HG02943 (cell line): ENCODE measurements at regions not wholly inside any gene's neighbourhood (a gene's known extent, or its start where the extent isn't known, plus 50 kb on each side); places are given as distances from the start of the nearest gene placed in this dataset.
"Not testable (repeated sequence)": the region's sequence is repeated elsewhere in the genome, so short reads cannot be mapped to it uniquely, and the experiment has no call there.

Experiments used
- ATAC-seq: cut with Tn5 transposase; IDR thresholded peaks from one replicate; pipeline ENCODE4 v1.9.1; 2021; ENCODE audit warnings: mild to moderate bottlenecking, low read depth, moderate library complexity; ENCODE audit not compliant: unreplicated experiment

DNA sequence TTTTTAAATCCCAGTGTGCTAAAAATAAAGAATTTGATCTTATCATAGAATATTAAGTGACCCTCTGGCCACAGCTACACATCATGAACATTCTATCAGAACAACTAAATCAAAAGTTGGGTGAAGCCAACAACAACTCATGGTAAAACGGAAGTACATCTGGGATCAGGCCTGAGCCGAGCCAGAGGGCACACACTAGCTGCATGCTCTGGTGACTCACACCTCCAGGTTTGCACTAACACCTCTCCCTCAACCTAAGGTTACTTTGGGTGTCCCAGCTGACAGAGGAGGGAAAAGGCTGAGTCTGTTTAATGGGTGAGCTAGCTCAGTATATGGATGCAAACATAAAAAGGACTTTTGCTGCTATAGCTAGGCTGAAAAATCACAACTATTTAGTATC lies 281.6 kb downstream of the HGF start:
- ATAC-seq = no peak

DNA sequence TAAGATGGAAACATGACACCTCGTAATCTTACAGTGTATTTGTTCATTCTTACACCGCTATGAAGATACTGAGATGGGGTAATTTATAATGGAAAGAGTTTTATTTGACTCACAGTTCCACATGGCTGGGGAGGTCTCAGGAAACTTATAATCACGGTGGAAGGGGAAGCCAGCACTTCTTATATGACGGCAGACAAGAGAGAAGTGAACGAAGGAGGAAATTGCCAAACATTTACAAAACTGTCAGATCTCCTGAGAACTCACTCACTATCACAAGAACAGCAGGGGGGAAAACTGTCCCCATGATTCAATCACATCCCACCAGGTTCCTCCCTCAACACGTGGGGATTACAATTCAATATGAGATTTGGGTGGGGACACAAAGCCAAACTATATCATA lies 282.3 kb downstream of the HGF start:
- ATAC-seq = no peak

GRCh38 chr7:81484261-81484660 lies 285.6 kb downstream of the HGF start:
- no peak for ATAC-seq

- ATAC-seq = peak; percentile 75
These were observed 287.2 kb downstream of the HGF start for GRCh38 chr7:81482600-81483186.

GRCh38 chr7:81478664-81479063 lies 291.2 kb downstream of the HGF start:
- ATAC-seq = no peak

- not testable (repeated sequence) for ATAC-seq
These were observed 291.6 kb downstream of the HGF start for GRCh38 chr7:81478201-81478600.

DNA sequence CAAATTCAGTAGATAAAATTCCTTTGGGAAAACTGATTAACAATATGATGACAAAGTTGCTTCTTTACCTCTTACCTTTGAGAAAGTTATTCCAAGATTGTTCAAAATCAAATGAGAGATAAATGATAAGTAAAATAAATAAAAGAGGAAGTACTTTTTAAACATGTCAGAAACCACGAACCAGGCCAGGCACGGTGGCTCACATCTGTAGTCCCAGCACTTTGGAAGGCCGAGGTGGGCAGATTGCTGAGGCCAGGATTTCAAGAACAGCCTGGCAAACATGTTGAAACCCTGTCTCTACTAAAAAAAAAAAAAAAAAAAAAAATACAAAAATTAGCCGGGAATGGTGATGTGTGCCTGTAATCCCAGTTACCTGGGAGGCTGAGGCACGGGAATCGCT lies 296.6 kb downstream of the HGF start:
- no peak for ATAC-seq

GRCh38 chr7:81470724-81471379 lies 299.0 kb downstream of the HGF start:
- ATAC-seq = no peak

DNA sequence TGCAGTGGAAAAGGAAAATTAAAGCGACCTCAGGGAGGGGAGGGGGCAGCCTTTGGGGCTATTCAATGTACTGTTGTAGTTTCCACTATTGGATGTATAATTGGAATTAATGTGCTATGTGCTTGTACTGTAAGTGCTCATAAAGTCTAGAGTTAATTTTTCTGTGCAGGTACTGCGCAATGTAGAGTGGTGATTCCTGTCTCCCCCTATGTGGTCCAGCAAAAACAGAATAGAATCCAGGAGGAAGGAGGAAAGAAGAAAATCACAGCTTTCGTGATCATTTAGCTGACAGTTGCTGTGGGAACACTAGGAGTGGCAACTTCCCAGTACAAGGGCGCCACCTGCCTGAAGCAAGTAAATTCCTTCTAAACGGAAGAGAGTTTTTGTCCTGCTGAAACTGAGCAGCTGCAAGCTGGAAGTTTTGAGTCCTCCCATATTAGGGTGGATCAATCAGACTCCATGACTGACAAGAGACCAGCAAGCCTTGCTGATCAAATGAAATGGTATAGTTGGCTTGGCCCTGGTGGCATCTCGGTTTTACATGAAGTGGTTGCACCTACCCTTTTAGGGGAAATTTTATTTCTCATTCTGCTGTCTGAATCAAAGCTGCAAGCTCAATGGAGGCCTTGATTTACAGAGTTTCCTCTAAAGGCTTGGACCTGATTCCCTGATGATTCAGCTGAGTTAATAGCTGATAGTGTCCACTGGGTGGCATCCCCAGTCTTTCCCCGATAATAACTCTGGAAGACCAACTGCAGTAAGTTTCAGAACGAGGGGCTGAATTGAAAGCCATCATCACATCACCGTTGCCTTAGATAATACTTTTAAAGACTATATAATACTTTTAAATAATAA lies 299.8 kb downstream of the HGF start:
- no peak for ATAC-seq

DNA sequence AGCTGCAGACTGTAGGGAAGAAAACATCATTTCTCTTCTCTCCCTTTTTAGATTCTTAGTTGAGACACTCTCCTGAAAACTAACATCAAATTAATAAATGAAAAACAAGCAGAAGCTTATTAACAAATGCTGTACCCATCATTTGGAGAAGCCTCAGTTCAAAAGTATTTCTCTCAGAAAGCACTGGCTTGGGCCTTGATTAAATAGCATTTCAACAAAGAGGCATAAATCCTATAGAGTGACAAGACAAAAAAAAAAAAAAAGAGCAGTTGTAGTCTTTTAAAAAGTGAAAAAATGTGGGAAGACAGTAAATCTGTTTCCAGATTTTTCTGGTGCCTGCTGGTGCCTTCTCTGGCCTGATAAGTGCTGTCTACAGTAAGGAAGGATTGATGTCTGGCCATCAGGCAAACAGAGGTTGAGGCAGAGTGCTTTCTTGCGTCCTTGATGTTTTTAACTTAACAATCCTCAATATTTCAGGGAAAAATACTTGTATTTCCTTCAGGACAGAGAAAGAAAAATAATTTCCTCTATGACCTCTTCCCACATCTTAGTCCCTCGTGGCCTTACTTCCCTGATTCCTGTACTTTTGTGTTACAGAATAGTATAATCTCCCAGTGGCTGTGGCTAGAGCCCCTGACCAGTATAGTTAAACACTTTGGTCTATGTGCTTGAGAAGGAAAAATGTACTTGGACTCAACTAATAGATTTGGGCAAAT lies 300.5 kb downstream of the HGF start:
- no peak for ATAC-seq

- no peak for ATAC-seq
These were observed 301.3 kb downstream of the HGF start for GRCh38 chr7:81468526-81468925.

GRCh38 chr7:81467964-81468363 lies 301.9 kb downstream of the HGF start:
- no peak for ATAC-seq

GRCh38 chr7:81462672-81463071 lies 307.2 kb downstream of the HGF start:
- no peak for ATAC-seq

DNA sequence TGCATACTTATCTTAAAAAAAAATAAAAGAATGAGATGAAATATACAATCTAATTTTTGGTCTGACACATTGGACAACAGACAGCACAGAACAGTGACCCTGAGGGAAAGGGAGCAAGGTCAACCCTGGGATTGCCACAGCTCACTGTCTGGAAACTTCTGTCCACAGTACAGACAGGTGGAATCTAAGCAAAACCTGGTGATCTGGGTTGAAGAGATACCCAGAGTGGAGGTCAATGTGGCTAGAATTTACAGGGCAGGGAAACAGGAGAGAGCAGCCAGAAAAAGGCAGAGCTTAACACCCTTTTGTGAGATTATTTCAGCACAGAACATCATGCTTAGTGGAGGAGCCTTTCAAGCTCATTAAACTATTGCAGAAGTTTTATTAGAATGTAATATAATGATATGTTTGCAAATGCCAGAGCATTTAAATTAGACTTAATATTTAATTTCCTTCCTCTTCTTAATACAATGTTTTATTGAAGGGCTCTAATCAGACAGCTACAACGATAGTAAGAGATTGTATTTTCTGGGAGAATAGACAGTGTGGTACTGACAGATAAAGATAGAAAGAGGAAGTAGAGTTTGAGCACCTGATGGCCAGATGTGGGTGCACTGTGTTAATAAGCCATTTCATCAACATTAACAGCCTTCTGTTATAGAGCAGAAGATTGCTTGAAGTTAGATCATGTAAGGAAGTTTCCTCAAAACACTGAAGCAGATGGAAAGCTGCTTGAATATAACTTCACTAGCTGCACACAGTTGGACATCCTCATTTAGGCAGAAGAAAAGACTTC lies 309.4 kb downstream of the HGF start:
- no peak for ATAC-seq

DNA sequence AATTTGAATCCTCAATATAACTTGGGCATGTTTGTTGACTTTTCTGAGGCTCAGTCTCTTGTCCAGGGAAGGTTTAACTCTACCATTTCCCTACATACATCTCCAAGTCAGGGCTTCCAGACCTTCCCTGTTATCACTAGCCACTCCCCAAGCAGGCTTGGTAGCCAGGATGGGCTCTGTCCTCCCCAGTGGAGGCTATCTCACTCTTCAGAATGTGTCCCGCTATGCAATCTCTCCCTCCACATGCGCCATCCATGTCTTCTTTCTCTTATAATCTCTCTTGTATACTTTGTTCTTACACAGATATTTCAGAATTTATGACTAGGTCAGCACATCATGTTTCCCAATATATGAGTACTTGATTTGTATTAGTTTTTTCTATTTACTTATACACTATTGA lies 310.4 kb downstream of the HGF start:
- ATAC-seq = no peak

- no peak for ATAC-seq
These were observed 311.9 kb downstream of the HGF start for GRCh38 chr7:81457852-81458522.

DNA sequence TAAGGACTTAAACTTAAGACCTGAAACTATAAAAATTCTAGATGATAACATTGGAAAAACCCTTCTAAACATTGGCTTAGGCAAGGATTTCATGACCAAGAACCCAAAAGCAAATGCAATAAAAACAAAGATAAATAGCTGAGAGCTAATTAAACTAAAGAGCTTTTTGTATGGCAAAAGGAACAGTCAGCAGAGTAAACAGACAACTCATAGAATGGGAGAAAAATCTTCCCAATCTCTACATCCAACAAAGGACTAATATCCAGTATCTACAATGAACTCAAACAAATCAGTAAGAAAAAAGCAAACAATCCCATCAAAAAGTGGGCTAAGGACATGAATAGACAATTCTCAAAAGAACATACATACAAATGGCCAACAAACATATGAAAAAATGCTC lies 316.1 kb downstream of the HGF start:
- ATAC-seq = not testable (repeated sequence)

- ATAC-seq = no peak
These were observed 320.7 kb downstream of the HGF start for GRCh38 chr7:81449105-81449504.

DNA sequence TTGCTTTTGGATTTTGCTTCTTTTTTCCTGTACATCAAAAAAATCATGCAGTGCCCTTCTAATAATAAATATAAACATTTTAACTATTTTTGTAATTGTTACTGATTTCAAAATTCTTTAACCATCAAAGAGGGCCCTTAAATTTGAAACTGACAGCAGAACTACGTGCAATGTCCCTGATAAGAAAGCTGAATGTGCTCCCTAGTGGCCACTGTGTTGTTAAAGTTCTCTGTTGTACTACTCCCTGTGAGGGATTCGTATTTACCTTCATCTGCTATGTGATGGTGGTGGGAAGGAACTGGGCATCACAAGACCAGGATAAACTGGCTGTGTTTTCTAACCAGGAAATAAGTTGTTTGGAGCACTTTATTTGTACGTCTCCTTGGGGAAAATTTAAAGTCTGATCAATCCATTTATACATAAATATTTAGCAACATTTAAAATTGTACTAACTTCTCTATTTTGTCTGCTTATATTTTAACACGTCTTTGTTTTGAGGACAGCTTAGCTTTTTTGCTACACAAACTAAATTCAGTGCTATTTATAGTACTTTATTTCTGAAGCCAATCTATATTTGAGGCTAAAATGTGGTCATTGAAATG lies 322.4 kb downstream of the HGF start:
- no peak for ATAC-seq
